ENCODE measurements at regions not wholly inside any gene's neighbourhood (a gene's known extent, or its start where the extent isn't known, plus 50 kb on each side); places are given as distances from the start of the nearest gene placed in this dataset.

- Histone ChIP-seq H3K27me3 (replicated peaks) (no peaks in the 10 kb centered on the region), H3K36me3 (replicated peaks) (no peaks in the 10 kb centered on the region), H3K27ac (no peak overlapping the region), H3K4me3 (ENCODE audit: low read depth, low read length) (no peak overlapping the region)
- in situ Hi-C loops (cut with HindIII; ENCODE audit: low pct_ligation_motif_present, low sequenced_read_pairs), result no loop called here
- no peak for TF ChIP-seq CTCF (IDR thresholded peaks at IDR 0.05; ENCODE audit: low read depth, low read length, missing control alignments)
- peak; percentile 14 for DNase-seq
These were observed 71.4 kb upstream of the GPM6B start for GRCh38 chrX:13888284-13888683.

- H3K27ac ChIP-seq, result no peak overlapping the region
- in situ Hi-C loops (cut with HindIII; ENCODE audit: low pct_ligation_motif_present, low sequenced_read_pairs), result no loop called here
- no peak for TF ChIP-seq CTCF (IDR thresholded peaks at IDR 0.05; ENCODE audit: low read depth, low read length, missing control alignments)
- no peaks in the 10 kb centered on the region for H3K36me3 ChIP-seq (replicated peaks)
- no peak for DNase-seq
- no peak overlapping the region for H3K4me3 ChIP-seq (ENCODE audit: low read depth, low read length)
- H3K27me3 ChIP-seq (replicated peaks), result no peaks in the 10 kb centered on the region
These were observed 68.7 kb upstream of the GPM6B start for GRCh38 chrX:13885591-13885990.

- peak; percentile 68 for DNase-seq
- H3K27me3 ChIP-seq (replicated peaks), result no peaks in the 10 kb centered on the region
- no peak overlapping the region for H3K4me3 ChIP-seq (ENCODE audit: low read depth, low read length)
- no peak for TF ChIP-seq CTCF (IDR thresholded peaks at IDR 0.05; ENCODE audit: low read depth, low read length, missing control alignments)
- H3K27ac ChIP-seq, result no peak overlapping the region
- H3K36me3 ChIP-seq (replicated peaks), result no peaks in the 10 kb centered on the region
- in situ Hi-C loops (cut with HindIII; ENCODE audit: low pct_ligation_motif_present, low sequenced_read_pairs), result no loop called here
These were observed 59.8 kb upstream of the GPM6B start for GRCh38 chrX:13876652-13877051.

- no peak for DNase-seq
- H3K36me3 ChIP-seq (replicated peaks), result no peaks in the 10 kb centered on the region
- no peaks in the 10 kb centered on the region for H3K27me3 ChIP-seq (replicated peaks)
- no peak for TF ChIP-seq CTCF (IDR thresholded peaks at IDR 0.05; ENCODE audit: low read depth, low read length, missing control alignments)
- in situ Hi-C loops (cut with HindIII; ENCODE audit: low pct_ligation_motif_present, low sequenced_read_pairs), result no loop called here
- no peak overlapping the region for H3K27ac ChIP-seq
- H3K4me3 ChIP-seq (ENCODE audit: low read depth, low read length), result no peak overlapping the region
These were observed 58.7 kb upstream of the GPM6B start for GRCh38 chrX:13875572-13875971.

GRCh38 chrX:13868591-13868990, 51.7 kb upstream of the GPM6B start:
- DNase-seq, result no peak
- H3K36me3 ChIP-seq (replicated peaks), result no peaks in the 10 kb centered on the region
- in situ Hi-C loops (cut with HindIII; ENCODE audit: low pct_ligation_motif_present, low sequenced_read_pairs), result no loop called here
- TF ChIP-seq CTCF (IDR thresholded peaks at IDR 0.05; ENCODE audit: low read depth, low read length, missing control alignments), result no peak
- H3K4me3 ChIP-seq (ENCODE audit: low read depth, low read length), result no peak overlapping the region
- H3K27ac ChIP-seq, result no peak overlapping the region
- no peaks in the 10 kb centered on the region for H3K27me3 ChIP-seq (replicated peaks)

Measured in brain microvascular endothelial cell (primary cell).